Stimulated activated memory B cell treated with anti-CD40 and anti-IgM and Interleukin-4, amounts not matched to agents 10 μg/mL and 1 μg/mL and 100 μg/mL, for 72 hours (primary cell): ENCODE measurements at regions not wholly inside any gene's neighbourhood (a gene's known extent, or its start where the extent isn't known, plus 50 kb on each side); places are given as distances from the start of the nearest gene placed in this dataset.
"Not testable (repeated sequence)": the region's sequence is repeated elsewhere in the genome, so short reads cannot be mapped to it uniquely, and the experiment has no call there.

Experiments
- ATAC-seq: fragments of 150-1000 bp; cut with Tn5 transposase; 2 replicates; pipeline ENCODE4 v1.10.0; 2021
- H3K27ac Mint-ChIP-seq: one replicate; pipeline ENCODE4 v1.8.0; 2022; ENCODE audit warnings: mild to moderate bottlenecking, mixed read lengths
- H3K27me3 Mint-ChIP-seq: one replicate; pipeline ENCODE4 v1.8.0; 2022; ENCODE audit warnings: mixed read lengths
- H3K36me3 Mint-ChIP-seq: one replicate; pipeline ENCODE4 v1.8.0; 2022; ENCODE audit warnings: mixed read lengths
- H3K4me1 Mint-ChIP-seq: one replicate; pipeline ENCODE4 v1.8.0; 2022; ENCODE audit warnings: mixed read lengths
- H3K4me3 Mint-ChIP-seq: one replicate; pipeline ENCODE4 v1.8.0; 2022; ENCODE audit warnings: mild to moderate bottlenecking, moderate library complexity, mixed read lengths
- H3K9me3 Mint-ChIP-seq: one replicate; pipeline ENCODE4 v1.8.0; 2022; ENCODE audit warnings: mixed read lengths

- H3K27ac Mint-ChIP-seq, result no peak overlapping the region
- H3K36me3 Mint-ChIP-seq, result no peaks in the 10 kb centered on the region
- peak; percentile 24 for ATAC-seq
- no peaks in the 10 kb centered on the region for H3K4me1 Mint-ChIP-seq
- no peaks in the 10 kb centered on the region for H3K27me3 Mint-ChIP-seq
- no peak overlapping the region for H3K4me3 Mint-ChIP-seq
- H3K9me3 Mint-ChIP-seq, result no peaks in the 10 kb centered on the region
Observed at GRCh38 chr4:84166486-84166885, 332.6 kb downstream of the NKX6-1 start.

- no peak for ATAC-seq
- H3K36me3 Mint-ChIP-seq, result no peaks in the 10 kb centered on the region
Observed at GRCh38 chr4:84164201-84164600, 334.9 kb downstream of the NKX6-1 start.

GRCh38 chr4:84159762-84160161, 339.3 kb downstream of the NKX6-1 start:
- no peaks in the 10 kb centered on the region for H3K27me3 Mint-ChIP-seq

More at GRCh38 chr4:84164201-84164600, 334.9 kb downstream of the NKX6-1 start:
- no peak overlapping the region for H3K4me3 Mint-ChIP-seq
- H3K27me3 Mint-ChIP-seq, result no peaks in the 10 kb centered on the region
- H3K4me1 Mint-ChIP-seq, result no peaks in the 10 kb centered on the region
- no peaks in the 10 kb centered on the region for H3K9me3 Mint-ChIP-seq
- no peak overlapping the region for H3K27ac Mint-ChIP-seq

GRCh38 chr4:84158670-84159069, 340.4 kb downstream of the NKX6-1 start:
- Mint-ChIP-seq H3K36me3 (no peaks in the 10 kb centered on the region), H3K27me3 (no peaks in the 10 kb centered on the region), H3K4me1 (no peaks in the 10 kb centered on the region), H3K27ac (no peak overlapping the region), H3K4me3 (no peak overlapping the region), H3K9me3 (no peaks in the 10 kb centered on the region)
- ATAC-seq, result no peak

More at GRCh38 chr4:84159762-84160161, 339.3 kb downstream of the NKX6-1 start:
- no peaks in the 10 kb centered on the region for H3K9me3 Mint-ChIP-seq
- no peaks in the 10 kb centered on the region for H3K36me3 Mint-ChIP-seq
- no peak for ATAC-seq
- H3K4me3 Mint-ChIP-seq, result no peak overlapping the region
- no peak overlapping the region for H3K27ac Mint-ChIP-seq
- no peaks in the 10 kb centered on the region for H3K4me1 Mint-ChIP-seq

GRCh38 chr4:84151574-84151973, 347.5 kb downstream of the NKX6-1 start:
- Mint-ChIP-seq H3K27me3 (no peaks in the 10 kb centered on the region), H3K4me1 (no peaks in the 10 kb centered on the region), H3K4me3 (no peak overlapping the region), H3K27ac (no peak overlapping the region), H3K36me3 (no peaks in the 10 kb centered on the region), H3K9me3 (no peaks in the 10 kb centered on the region)
- ATAC-seq, result no peak

GRCh38 chr4:84150177-84150576, 348.9 kb downstream of the NKX6-1 start:
- Mint-ChIP-seq H3K27ac (no peak overlapping the region), H3K36me3 (no peaks in the 10 kb centered on the region), H3K9me3 (no peaks in the 10 kb centered on the region), H3K27me3 (no peaks in the 10 kb centered on the region), H3K4me1 (no peaks in the 10 kb centered on the region), H3K4me3 (no peak overlapping the region)
- ATAC-seq, result no peak

GRCh38 chr4:84147831-84148230, 351.3 kb downstream of the NKX6-1 start:
- Mint-ChIP-seq H3K4me1 (no peaks in the 10 kb centered on the region), H3K27me3 (no peaks in the 10 kb centered on the region), H3K27ac (no peak overlapping the region), H3K4me3 (no peak overlapping the region), H3K9me3 (no peaks in the 10 kb centered on the region), H3K36me3 (no peaks in the 10 kb centered on the region)
- ATAC-seq, result no peak

GRCh38 chr4:84146300-84146959, 352.7 kb downstream of the NKX6-1 start:
- Mint-ChIP-seq H3K4me3 (no peak overlapping the region), H3K4me1 (no peaks in the 10 kb centered on the region), H3K9me3 (no peaks in the 10 kb centered on the region), H3K36me3 (no peaks in the 10 kb centered on the region), H3K27me3 (no peaks in the 10 kb centered on the region), H3K27ac (no peak overlapping the region)
- ATAC-seq, result no peak

GRCh38 chr4:84145176-84145575, 353.9 kb downstream of the NKX6-1 start:
- no peaks in the 10 kb centered on the region for H3K36me3 Mint-ChIP-seq
- H3K27me3 Mint-ChIP-seq, result no peaks in the 10 kb centered on the region
- no peaks in the 10 kb centered on the region for H3K9me3 Mint-ChIP-seq
- no peak overlapping the region for H3K4me3 Mint-ChIP-seq
- H3K27ac Mint-ChIP-seq, result no peak overlapping the region
- no peak for ATAC-seq
- no peaks in the 10 kb centered on the region for H3K4me1 Mint-ChIP-seq

- not testable (repeated sequence) for H3K27ac Mint-ChIP-seq, H3K9me3 Mint-ChIP-seq, H3K4me3 Mint-ChIP-seq, H3K36me3 Mint-ChIP-seq, ATAC-seq, H3K4me1 Mint-ChIP-seq, H3K27me3 Mint-ChIP-seq
Observed at GRCh38 chr4:84126911-84127310, 372.2 kb downstream of the NKX6-1 start.

GRCh38 chr4:84126061-84126787, 372.9 kb downstream of the NKX6-1 start:
- no peak overlapping the region for H3K4me3 Mint-ChIP-seq

GRCh38 chr4:84110040-84110439, 389.1 kb downstream of the NKX6-1 start:
- Mint-ChIP-seq H3K9me3 (peaks cover 8% of the 10 kb centered on the region), H3K4me3 (no peak overlapping the region), H3K36me3 (no peaks in the 10 kb centered on the region), H3K27me3 (no peaks in the 10 kb centered on the region), H3K4me1 (no peaks in the 10 kb centered on the region), H3K27ac (no peak overlapping the region)
- no peak for ATAC-seq

More at GRCh38 chr4:84126061-84126787, 372.9 kb downstream of the NKX6-1 start:
- no peak overlapping the region for H3K27ac Mint-ChIP-seq
- H3K9me3 Mint-ChIP-seq, result peaks cover 8% of the 10 kb centered on the region
- no peaks in the 10 kb centered on the region for H3K4me1 Mint-ChIP-seq
- no peaks in the 10 kb centered on the region for H3K36me3 Mint-ChIP-seq
- H3K27me3 Mint-ChIP-seq, result no peaks in the 10 kb centered on the region
- ATAC-seq, result no peak

- H3K27me3 Mint-ChIP-seq, H3K4me1 Mint-ChIP-seq, ATAC-seq, H3K9me3 Mint-ChIP-seq, H3K36me3 Mint-ChIP-seq, H3K27ac Mint-ChIP-seq, H3K4me3 Mint-ChIP-seq: not testable (repeated sequence)
Observed at GRCh38 chr4:84101653-84102625, 397.2 kb downstream of the NKX6-1 start.

- no peak overlapping the region for H3K27ac Mint-ChIP-seq
- no peaks in the 10 kb centered on the region for H3K4me1 Mint-ChIP-seq
- no peak for ATAC-seq
- peaks cover 5% of the 10 kb centered on the region for H3K9me3 Mint-ChIP-seq
- no peaks in the 10 kb centered on the region for H3K36me3 Mint-ChIP-seq
- no peaks in the 10 kb centered on the region for H3K27me3 Mint-ChIP-seq
- H3K4me3 Mint-ChIP-seq, result no peak overlapping the region
Observed at GRCh38 chr4:84100071-84100470, 399.0 kb downstream of the NKX6-1 start.

GRCh38 chr4:84099599-84099998, 399.5 kb downstream of the NKX6-1 start:
- H3K27me3 Mint-ChIP-seq, result no peaks in the 10 kb centered on the region
- no peak overlapping the region for H3K27ac Mint-ChIP-seq
- no peaks in the 10 kb centered on the region for H3K36me3 Mint-ChIP-seq
- no peaks in the 10 kb centered on the region for H3K4me1 Mint-ChIP-seq
- no peak overlapping the region for H3K4me3 Mint-ChIP-seq
- no peak for ATAC-seq
- H3K9me3 Mint-ChIP-seq, result peaks cover 5% of the 10 kb centered on the region
